GM12892 (cell line): ENCODE measurements at regions not wholly inside any gene's neighbourhood (a gene's known extent, or its start where the extent isn't known, plus 50 kb on each side); places are given as distances from the start of the nearest gene placed in this dataset.

Experiments
- POLR2A ChIP-seq: IDR thresholded peaks from 2 replicates; pipeline ENCODE4 v1.6.1; 2011; ENCODE audit warnings: low read depth, low read length, control low read depth
- POLR2AphosphoS5 ChIP-seq: IDR thresholded peaks from 2 replicates; pipeline ENCODE4 v1.6.1; 2011; ENCODE audit warnings: low read depth, low read length, control low read depth

DNA sequence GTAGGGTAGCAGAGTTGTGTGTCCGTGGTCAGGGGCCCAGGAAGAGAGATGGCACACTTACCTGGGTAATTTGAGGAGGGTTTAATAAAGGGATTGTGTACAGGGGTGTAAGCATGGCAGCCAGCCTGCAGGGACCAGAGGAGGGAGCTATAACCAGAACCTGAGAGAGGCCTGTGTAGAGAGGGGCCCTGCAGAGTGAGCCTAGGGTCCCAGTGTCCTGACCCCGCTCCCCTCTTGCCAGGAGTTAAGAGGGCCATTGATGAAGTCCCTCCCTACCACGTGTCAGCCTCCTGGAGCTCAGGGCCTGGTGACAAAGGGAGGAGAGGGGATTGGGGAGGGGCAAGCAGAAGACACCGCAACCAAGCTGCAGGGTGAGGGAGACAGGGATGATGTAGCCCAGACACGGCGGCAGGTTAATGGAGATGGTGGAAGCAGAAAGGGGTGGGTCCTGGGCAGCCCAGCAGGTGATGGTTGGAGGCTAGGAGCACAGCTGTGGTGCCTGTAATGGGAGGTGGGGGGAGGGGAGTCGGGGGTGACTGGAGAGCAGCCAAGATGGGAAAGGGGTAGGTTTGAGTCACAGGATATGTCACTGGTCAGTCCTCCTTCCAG is 165.4 kb upstream of the TOPAZ1 start:
- TF ChIP-seq POLR2AphosphoS5, result no peak
- no peak for TF ChIP-seq POLR2A
